ENCODE measurements at regions not wholly inside any gene's neighbourhood (a gene's known extent, or its start where the extent isn't known, plus 50 kb on each side); places are given as distances from the start of the nearest gene placed in this dataset.

GRCh38 chr10:58932126-58932525 lies 244.3 kb upstream of the PHYHIPL start:
- POLR2A ChIA-PET: no interaction called here
- Mint-ChIP-seq H3K36me3 (no peaks in the 10 kb centered on the region), H3K4me3 (no peak overlapping the region), H3K27me3 (ENCODE audit: low read depth) (no peaks in the 10 kb centered on the region), H3K4me1 (no peaks in the 10 kb centered on the region), H3K9me3 (peaks cover 9% of the 10 kb centered on the region; the same call in 1 of the 2 replicates), H3K27ac (no peak overlapping the region)
- ATAC-seq: no peak
- CTCF ChIA-PET: no interaction called here
- no peak for DNase-seq (ENCODE audit: low spot score)
- TF ChIP-seq TEAD1 (CRISPR knock-in tag; IDR thresholded peaks at IDR 0.05) (no peak), ZNF512 (CRISPR knock-in tag; IDR thresholded peaks at IDR 0.05; ENCODE audit: borderline replicate concordance) (no peak), CDX4 (CRISPR knock-in tag; IDR thresholded peaks at IDR 0.05; ENCODE audit: borderline replicate concordance) (no peak), PRRX2 (CRISPR knock-in tag; IDR thresholded peaks at IDR 0.05) (no peak), CREM (CRISPR knock-in tag; IDR thresholded peaks at IDR 0.05) (no peak), ZBTB21 (CRISPR knock-in tag; IDR thresholded peaks at IDR 0.05; ENCODE audit: borderline replicate concordance) (no peak), JUN (CRISPR knock-in tag; IDR thresholded peaks at IDR 0.05) (no peak), GABPB1 (CRISPR knock-in tag; IDR thresholded peaks at IDR 0.05) (no peak), ESRRA (CRISPR knock-in tag; IDR thresholded peaks at IDR 0.05; ENCODE audit: borderline replicate concordance) (no peak), ZNF671 (CRISPR knock-in tag; IDR thresholded peaks at IDR 0.05) (no peak), IRF1 (CRISPR knock-in tag; IDR thresholded peaks at IDR 0.05) (no peak)

- DNase-seq (ENCODE audit: low spot score) (no peak), ATAC-seq (no peak)
- H3K27ac Mint-ChIP-seq: no peak overlapping the region
- TF ChIP-seq ZNF121 (CRISPR knock-in tag; IDR thresholded peaks at IDR 0.05) (no peak), EMX1 (CRISPR knock-in tag; IDR thresholded peaks at IDR 0.05) (no peak), ETV6 (CRISPR knock-in tag; IDR thresholded peaks at IDR 0.05) (no peak), ARID4B (CRISPR knock-in tag; IDR thresholded peaks at IDR 0.05; ENCODE audit: borderline replicate concordance) (no peak), PREB (CRISPR knock-in tag; IDR thresholded peaks at IDR 0.05; ENCODE audit: borderline replicate concordance) (no peak), ZNF512 (CRISPR knock-in tag; IDR thresholded peaks at IDR 0.05; ENCODE audit: borderline replicate concordance) (no peak)
- no peaks in the 10 kb centered on the region for H3K36me3 Mint-ChIP-seq
- H3K27me3 Mint-ChIP-seq (ENCODE audit: low read depth): no peaks in the 10 kb centered on the region
- peaks cover 3% of the 10 kb centered on the region; the same call in 1 of the 2 replicates for H3K9me3 Mint-ChIP-seq
- ChIA-PET CTCF (no interaction called here), POLR2A (no interaction called here)
- H3K4me3 Mint-ChIP-seq: no peak overlapping the region
- no peaks in the 10 kb centered on the region for H3K4me1 Mint-ChIP-seq
These were observed 243.7 kb upstream of the PHYHIPL start for GRCh38 chr10:58932577-58933314.
